Transverse colon (tissue), 4 donors: ENCODE measurements at regions not wholly inside any gene's neighbourhood (a gene's known extent, or its start where the extent isn't known, plus 50 kb on each side); places are given as distances from the start of the nearest gene placed in this dataset.

ENCODE experiments used
- DNase-seq: peaks from one replicate; pipeline ENCODE4 v3.0.0-alpha.2; 2019
- H3K27ac ChIP-seq, 4 donors: fragments of 200-600 bp; sonication (generic); 2 replicates each; pipeline ENCODE4 v1.5.1; 2016 to 2018; ENCODE audit warnings: inconsistent platforms in 4 of 4
- H3K27me3 ChIP-seq: fragments of 200-600 bp; sonication (generic); 2 replicates; pipeline ENCODE4 v1.5.1; 2017; ENCODE audit warnings: inconsistent platforms
- H3K36me3 ChIP-seq, 4 donors: fragments of 200-600 bp; sonication (generic); 2 replicates each; pipeline ENCODE4 v1.5.1; 2017 to 2019; ENCODE audit warnings: inconsistent platforms in 4 of 4
- H3K4me1 ChIP-seq, 4 donors: fragments of 200-600 bp; sonication (generic); 2 replicates each; pipeline ENCODE4 v1.5.1; 2017 to 2020; ENCODE audit warnings: inconsistent platforms in 4 of 4
- H3K4me3 ChIP-seq, 4 donors: fragments of 200-600 bp; sonication (generic); 1 replicate in 1 of 4; 2 replicates in 3 of 4; pipeline versions ENCODE4 v1.5.1 to v1.6.1; 2017 to 2019; ENCODE audit warnings: inconsistent platforms in 4 of 4
- H3K9me3 ChIP-seq, 2 donors: fragments of 200-600 bp; sonication (generic); 2 replicates each; pipeline ENCODE4 v1.5.1; 2017 to 2019; ENCODE audit warnings: inconsistent platforms in 2 of 2
- EP300 ChIP-seq: sonication (generic); formaldehyde crosslinking; IDR thresholded peaks from one replicate; pipeline ENCODE4 v1.6.1; 2017; ENCODE audit warnings: antibody characterized with exemption, low read depth
- POLR2A ChIP-seq: fragments of 450-650 bp; IDR thresholded peaks from one replicate; pipeline ENCODE4 v1.6.1; 2016; ENCODE audit warnings: antibody characterized with exemption, mild to moderate bottlenecking, moderate library complexity
- POLR2AphosphoS5 ChIP-seq, 3 donors: sonication (generic); formaldehyde crosslinking; IDR thresholded peaks; one replicate each; pipeline ENCODE4 v1.6.1; 2016; ENCODE audit warnings: antibody characterized with exemption in 3 of 3
- WGBS, 2 donors: methylation state at CpG; one replicate each; pipeline ENCODE4 v1.1.5; 2018; ENCODE audit warnings: low coverage in 1 of 2; 5-methylcytosine and 5-hydroxymethylcytosine counted together
- in situ Hi-C, 4 donors: fragments of 200-750 bp; cut with MboI; loops; one replicate each; pipeline versions ENCODE4 v1.15.0 to v1.15.1; 2017; ENCODE audit warnings: low sequenced_read_pairs in 3 of 4, low pct_ligation_motif_present in 1 of 4, low pct_unique_long_range_greater_than_20kb in 1 of 4
- intact Hi-C: fragments of 100-400 bp; cut with DNase I; formaldehyde crosslinking; loops from one replicate; pipeline ENCODE4 v1.15.1; 2023; ENCODE audit warnings: low total_unique reads
- TF ChIP-seq, protein P1 (sequence below), 5 experiments: fragments of 200-600 bp in 3 of 5; fragments of 450-650 bp in 2 of 5; sonication (generic) in 3 of 5; IDR thresholded peaks; 1 replicate in 2 of 5; 2 replicates in 3 of 5; pipeline ENCODE4 v1.5.1; 2016 to 2017; ENCODE audit warnings: antibody characterized with exemption in 5 of 5, inconsistent platforms in 3 of 5, mild to moderate bottlenecking in 2 of 5, moderate library complexity in 1 of 5

DNA sequence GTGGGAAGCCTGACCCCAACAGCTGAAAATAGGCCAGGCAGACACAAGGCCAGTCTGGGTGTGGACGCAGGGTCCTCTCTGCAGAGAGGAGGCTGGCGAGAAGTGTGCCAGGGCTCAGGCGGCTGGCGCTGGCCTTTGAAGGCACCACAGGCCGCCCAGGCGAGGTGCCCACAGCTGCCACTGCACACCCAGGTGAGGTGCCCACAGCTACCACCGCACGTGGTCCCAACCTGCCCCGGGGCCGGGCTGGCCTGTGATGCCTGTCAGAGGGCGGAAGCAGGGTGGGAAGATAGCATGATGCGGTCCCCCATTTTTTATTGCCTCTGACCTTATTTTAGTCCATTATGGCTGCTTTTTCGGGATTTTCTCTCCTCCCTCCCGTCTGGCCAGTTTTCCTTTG lies 1303.9 kb downstream of the BRD1 start:
- Histone ChIP-seq H3K9me3 (no peaks in the 10 kb centered on the region), H3K4me1 (no peaks in the 10 kb centered on the region), H3K36me3 (no peaks in the 10 kb centered on the region), H3K27ac (no peak overlapping the region), H3K4me3 (no peak overlapping the region), H3K27me3 (no peaks in the 10 kb centered on the region)
- WGBS, 2 donors, result 80 to 94% methylated on average over 6 to 14 of the region's 14 CpGs
- in situ Hi-C loops, result no loop called here
- DNase-seq, result no peak
- intact Hi-C loops, result no loop called here
- TF ChIP-seq POLR2A, result no peak
- TF ChIP-seq, protein P1, sequence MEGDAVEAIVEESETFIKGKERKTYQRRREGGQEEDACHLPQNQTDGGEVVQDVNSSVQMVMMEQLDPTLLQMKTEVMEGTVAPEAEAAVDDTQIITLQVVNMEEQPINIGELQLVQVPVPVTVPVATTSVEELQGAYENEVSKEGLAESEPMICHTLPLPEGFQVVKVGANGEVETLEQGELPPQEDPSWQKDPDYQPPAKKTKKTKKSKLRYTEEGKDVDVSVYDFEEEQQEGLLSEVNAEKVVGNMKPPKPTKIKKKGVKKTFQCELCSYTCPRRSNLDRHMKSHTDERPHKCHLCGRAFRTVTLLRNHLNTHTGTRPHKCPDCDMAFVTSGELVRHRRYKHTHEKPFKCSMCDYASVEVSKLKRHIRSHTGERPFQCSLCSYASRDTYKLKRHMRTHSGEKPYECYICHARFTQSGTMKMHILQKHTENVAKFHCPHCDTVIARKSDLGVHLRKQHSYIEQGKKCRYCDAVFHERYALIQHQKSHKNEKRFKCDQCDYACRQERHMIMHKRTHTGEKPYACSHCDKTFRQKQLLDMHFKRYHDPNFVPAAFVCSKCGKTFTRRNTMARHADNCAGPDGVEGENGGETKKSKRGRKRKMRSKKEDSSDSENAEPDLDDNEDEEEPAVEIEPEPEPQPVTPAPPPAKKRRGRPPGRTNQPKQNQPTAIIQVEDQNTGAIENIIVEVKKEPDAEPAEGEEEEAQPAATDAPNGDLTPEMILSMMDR (IDR thresholded peaks at IDR 0.05), result no peak
- TF ChIP-seq EP300, result no peak
- TF ChIP-seq POLR2AphosphoS5 (IDR thresholded peaks at IDR 0.05), result no peak

DNA sequence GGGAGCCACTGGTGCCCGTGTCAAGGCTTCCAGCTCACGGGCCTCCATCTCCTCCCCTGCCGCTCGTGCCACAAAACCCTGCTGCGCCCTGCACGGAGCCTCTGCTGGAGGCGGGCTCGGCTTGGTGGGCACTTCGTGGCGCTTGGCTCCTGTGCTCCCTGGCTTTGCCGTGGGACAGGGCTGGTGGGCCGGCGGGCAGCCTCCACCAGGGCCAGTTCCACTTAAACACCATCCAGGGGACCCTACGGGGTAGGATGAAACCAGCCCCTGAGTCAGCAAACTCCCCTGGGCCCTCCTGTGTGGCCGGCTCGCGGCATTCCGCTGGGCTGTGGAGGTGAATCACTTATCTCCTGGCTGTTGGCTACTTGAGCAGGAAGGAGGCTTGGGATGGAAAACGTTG lies 1304.6 kb downstream of the BRD1 start:
- TF ChIP-seq POLR2A (no peak), EP300 (no peak), POLR2AphosphoS5 (IDR thresholded peaks at IDR 0.05) (no peak)
- TF ChIP-seq, protein P1 (IDR thresholded peaks at IDR 0.05), result no peak
- no peaks in the 10 kb centered on the region for H3K27me3 ChIP-seq
- in situ Hi-C loops, result no loop called here
- no peaks in the 10 kb centered on the region for H3K4me1 ChIP-seq
- H3K4me3 ChIP-seq, result no peak overlapping the region
- H3K9me3 ChIP-seq, result no peaks in the 10 kb centered on the region
- DNase-seq, result no peak
- whole genome bisulfite sequencing, 2 donors, result 85% methylated on average over 17 of the region's 19 CpGs; no CpG with 5 or more reads in 1 of the 2 donors
- intact Hi-C loops, result no loop called here
- H3K36me3 ChIP-seq, result no peaks in the 10 kb centered on the region
- H3K27ac ChIP-seq, result no peak overlapping the region

- no peak for TF ChIP-seq EP300
- TF ChIP-seq, protein P1 (IDR thresholded peaks at IDR 0.05), result no peak
- TF ChIP-seq POLR2A, result no peak
- TF ChIP-seq POLR2AphosphoS5 (IDR thresholded peaks at IDR 0.05), result no peak
- DNase-seq, result no peak
- H3K36me3 ChIP-seq, result no peaks in the 10 kb centered on the region
- in situ Hi-C loops, result no loop called here
- no peaks in the 10 kb centered on the region for H3K9me3 ChIP-seq
- intact Hi-C loops, result no loop called here
- 83% methylated on average over 14 of the region's 14 CpGs; no CpG with 5 or more reads in 1 of the 2 donors for WGBS, 2 donors
- no peak overlapping the region for H3K27ac ChIP-seq
- H3K4me1 ChIP-seq, result no peaks in the 10 kb centered on the region
- H3K27me3 ChIP-seq, result no peaks in the 10 kb centered on the region
- no peak overlapping the region for H3K4me3 ChIP-seq
These were observed 1305.4 kb downstream of the BRD1 start for GRCh38 chr22:48522271-48522670.

- Histone ChIP-seq H3K27ac (no peak overlapping the region), H3K9me3 (no peaks in the 10 kb centered on the region), H3K4me3 (no peak overlapping the region), H3K27me3 (no peaks in the 10 kb centered on the region), H3K4me1 (no peaks in the 10 kb centered on the region), H3K36me3 (no peaks in the 10 kb centered on the region)
- intact Hi-C loops, result no loop called here
- TF ChIP-seq, protein P1 (IDR thresholded peaks at IDR 0.05), result no peak
- no peak for TF ChIP-seq POLR2AphosphoS5 (IDR thresholded peaks at IDR 0.05)
- no peak for TF ChIP-seq EP300
- no peak for TF ChIP-seq POLR2A
- WGBS, 2 donors, result 50 to 67% methylated on average over 3 to 13 of the region's 13 CpGs
- DNase-seq, result no peak
- in situ Hi-C loops, result no loop called here
These were observed 1306.6 kb downstream of the BRD1 start for GRCh38 chr22:48520884-48521588.
